HG03196 (cell line): ENCODE measurements at regions not wholly inside any gene's neighbourhood (a gene's known extent, or its start where the extent isn't known, plus 50 kb on each side); places are given as distances from the start of the nearest gene placed in this dataset.
"Not testable (repeated sequence)": the region's sequence is repeated elsewhere in the genome, so short reads cannot be mapped to it uniquely, and the experiment has no call there.

Experiments used
- ATAC-seq: cut with Tn5 transposase; IDR thresholded peaks from one replicate; pipeline ENCODE4 v1.9.1; 2021; ENCODE audit not compliant: unreplicated experiment

DNA sequence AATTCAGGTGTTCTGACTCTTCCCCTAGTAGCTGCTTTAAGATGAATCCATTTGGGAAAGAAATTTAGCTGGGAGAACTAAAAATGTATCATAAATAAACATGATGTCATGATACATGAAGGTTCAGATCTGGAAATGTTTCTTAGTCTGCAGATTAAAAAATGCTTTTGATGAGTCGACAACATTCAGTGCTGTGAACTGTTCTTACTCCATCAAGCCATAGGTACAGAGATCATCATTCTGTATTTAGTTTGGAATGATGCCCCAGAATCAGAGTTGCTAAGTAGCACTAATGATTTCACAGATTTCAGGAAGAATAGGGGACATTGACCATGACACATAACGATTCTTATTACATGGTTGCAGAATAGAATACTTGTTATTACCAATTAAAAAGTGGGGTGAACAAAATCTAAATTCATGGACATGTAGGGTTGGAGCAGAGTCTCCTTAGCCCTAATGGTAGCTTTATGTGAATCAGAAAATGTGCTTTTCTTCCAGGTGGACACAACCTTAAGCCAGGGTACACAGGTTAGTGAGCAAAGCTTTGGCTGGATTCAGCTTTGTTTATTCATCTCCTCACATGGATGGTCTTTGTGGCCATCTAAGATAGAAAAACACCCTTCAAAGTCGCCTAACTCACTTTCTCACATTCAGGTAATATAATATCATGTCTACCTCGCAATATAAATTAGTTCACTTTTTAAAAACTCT is 205.4 kb upstream of the SEL1L start:
- no peak for ATAC-seq

DNA sequence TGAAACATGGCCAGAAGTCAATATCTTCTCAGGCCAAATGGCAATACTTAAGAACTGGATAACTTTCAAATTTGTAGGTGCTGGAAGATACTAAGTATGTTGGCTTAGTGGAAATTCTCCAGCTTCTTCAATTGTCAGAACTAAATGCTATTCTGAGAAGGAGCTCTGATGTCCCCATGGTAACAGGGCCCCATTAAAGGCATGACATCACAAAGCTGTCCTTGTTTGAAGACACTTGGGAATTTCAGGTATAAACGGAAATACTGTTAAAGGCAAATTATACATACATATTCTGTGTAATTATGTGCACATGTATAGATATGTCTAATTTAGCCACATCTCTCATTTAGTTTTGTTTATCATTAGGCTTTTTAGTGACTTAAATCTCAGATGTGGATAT is 210.0 kb upstream of the SEL1L start:
- ATAC-seq: no peak

DNA sequence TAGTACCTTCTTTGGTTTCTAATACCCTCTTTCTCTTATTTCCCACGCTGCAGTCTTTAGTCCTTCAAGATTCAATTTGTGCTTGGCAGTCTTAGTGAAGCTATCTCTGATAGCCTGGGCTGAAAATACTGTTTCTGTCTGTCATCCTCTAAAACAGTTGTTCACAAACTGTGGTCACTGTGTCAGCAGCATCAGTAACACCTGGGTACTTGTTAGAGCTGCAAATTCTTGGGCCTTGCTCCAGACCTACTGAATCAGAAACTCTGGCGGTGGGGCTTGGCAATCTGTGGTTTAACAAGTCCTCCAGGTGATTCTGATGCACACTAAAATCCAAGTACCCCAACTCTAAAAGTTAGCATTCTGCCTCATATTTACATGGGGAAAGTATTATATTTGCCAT is 217.5 kb upstream of the SEL1L start:
- ATAC-seq: no peak

DNA sequence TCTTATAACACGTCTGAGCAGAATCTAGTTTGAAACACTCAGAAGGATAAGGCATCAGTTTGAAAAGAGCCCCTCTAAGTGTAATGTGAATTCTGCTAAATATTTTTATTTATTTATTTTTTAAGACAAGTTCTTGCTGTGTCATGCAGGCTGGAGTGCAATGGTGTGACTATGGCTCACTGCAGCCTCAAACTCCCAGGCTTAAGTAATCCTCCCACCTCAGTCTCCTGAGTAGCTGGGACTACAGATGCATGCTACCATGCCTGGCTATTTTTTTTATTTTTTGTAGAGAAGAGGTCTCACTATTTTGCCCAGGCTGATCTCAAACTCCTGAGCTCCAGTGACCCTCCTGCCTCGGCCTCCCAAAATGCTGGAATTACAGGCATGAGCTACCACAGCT is 225.9 kb upstream of the SEL1L start:
- no peak for ATAC-seq

DNA sequence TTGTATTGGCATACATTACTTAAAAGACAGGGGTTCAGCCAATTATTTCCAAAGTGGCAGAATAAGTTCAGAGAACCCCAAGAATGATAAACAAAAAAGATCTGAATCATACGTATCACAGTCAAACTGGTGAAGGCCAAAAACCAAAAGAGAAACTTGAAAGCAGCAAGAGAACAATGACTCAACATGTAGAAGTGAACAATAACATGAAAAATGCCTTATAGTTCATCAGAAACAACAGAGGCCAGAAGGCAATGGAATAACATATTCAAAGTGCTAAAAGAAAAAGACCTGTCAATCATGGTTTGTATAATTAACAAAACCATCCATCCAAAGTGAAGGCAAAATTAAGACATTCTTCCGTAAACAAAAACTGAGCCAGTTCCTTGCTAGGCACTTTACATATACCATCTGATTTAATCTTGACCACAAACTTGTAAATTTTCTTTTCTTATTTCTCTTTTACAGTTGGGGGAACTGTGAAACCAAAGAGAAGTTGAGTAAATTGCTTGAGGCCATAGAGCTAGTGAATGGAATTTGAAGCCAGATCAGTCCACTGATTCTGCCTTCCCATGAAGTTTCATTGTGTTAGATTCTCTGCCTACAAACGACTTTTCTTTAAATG is 232.1 kb upstream of the SEL1L start:
- no peak for ATAC-seq

DNA sequence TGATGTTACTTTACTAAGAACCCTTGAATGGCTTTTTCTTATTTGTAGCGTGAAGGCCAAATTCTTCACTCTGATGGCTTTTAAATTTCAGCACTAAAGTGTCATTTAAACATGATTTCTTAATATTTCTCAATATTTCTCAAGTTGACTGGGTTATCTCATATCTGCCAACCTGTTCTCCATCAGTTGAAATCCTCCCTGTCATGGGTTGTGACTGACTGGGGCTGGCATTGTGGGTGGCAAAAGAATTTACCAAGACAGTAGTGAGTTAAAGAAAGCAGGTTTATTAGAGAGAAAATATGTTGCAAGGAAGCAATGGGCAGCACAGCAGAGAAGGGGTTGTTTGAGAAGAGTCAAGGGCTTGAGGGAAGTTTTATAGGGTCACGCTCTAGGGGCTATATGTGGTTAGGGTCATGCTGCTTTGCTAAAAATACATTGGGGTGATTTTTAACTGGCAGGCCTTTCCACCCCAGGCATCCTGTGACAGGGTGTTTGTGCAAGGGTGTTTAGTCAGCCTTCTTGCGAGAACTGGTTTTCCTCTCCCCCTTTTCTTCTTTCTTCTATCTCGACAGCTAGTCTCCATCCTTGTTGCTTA is 232.8 kb upstream of the SEL1L start:
- ATAC-seq: no peak

DNA sequence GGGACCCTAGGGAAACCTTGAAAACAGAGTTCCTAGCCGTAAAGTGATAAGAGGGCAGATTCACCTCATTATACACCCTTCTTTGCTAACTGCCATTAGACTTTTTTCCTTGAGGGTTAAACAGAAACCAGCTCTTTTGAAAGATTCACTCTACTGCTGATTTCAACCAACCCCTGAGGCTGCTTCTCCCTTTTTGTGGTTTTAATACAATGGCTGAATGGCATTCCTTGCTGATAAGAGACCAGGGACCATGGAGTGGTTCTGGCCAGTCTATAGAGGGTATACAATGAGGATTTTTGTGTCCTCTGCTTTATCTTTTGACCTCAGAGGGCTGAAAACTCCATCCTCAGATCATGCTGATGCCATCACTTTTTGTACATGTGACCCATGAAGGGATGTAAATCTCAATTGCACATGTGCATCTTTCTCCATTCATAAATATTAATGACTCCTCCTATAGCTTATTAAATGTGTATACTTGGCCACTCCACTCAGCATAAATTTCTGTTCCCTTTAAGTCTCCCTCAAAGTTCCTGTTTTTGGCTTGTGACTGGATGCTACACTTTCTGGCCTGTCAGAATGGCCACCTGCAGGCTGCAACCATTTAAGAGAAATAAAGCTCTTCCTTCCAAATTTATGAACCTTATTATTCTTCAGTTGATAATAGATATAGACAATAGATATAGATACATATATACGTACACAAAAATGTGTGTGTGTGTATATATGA is 233.8 kb upstream of the SEL1L start:
- no peak for ATAC-seq

DNA sequence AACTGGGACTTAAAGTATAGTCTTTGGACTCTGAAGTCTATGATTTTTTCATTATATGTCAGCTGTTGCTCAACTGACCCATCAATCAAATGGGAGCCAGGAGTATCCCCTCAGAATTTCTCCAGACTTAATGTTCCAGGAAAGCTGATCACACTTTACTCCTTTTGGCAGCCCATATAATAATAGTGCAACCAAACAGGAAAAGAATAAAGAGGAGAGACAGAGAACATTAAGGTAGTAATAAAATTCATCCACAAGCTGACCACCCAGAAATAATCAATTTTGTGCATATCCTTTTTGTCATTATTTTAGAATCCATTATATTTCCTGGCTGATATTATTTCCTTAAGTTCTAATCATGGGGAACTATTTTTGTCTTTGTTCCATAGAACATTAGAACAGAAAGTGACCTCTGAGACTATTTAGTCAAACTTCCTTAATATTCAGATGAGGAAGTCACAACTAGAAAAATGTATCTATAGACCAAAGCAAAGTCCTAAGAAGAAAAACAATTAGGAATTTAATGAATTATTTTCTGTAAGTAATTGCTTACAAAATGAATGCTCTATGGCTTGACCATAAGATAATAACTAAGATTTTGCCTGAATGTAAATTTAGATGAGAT is 238.1 kb upstream of the SEL1L start:
- ATAC-seq: no peak

DNA sequence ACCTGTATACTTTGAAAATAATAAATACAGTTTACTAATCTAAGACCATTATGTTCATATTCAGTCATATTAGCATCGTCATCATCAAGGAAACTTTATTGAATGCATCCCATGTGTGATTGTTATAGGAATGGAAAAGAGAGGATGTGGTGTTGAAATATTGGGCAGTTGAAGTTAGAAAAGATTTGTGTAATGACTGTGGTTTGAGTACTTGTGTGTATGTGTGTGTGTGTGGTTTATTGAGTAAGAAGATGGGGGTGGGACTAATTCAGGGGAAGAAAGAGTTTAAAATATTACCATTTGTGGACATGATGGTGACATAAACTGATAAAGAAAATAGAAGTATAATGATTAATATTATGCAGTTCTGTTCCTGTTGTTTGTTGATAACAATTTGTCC is 238.7 kb upstream of the SEL1L start:
- ATAC-seq: no peak

DNA sequence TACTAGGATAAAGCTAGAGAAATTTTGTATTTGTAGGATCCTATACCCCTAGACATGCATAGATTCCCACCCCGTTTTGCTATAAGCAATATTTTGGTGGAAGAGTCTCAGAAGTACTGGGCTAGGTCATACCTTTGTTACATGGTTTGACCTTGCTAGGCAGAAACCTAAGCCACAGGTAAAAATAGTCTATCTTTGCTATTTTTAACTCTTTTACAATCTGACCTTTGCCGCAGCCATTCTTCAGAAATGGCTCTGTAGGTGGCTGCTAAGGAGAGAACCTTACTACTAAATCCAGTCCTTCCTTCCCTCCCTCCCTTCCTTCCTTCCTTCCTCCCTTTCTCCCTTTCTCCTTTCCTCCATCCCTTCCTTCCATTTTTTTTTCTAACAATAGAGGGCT is 242.9 kb upstream of the SEL1L start:
- ATAC-seq: no peak

DNA sequence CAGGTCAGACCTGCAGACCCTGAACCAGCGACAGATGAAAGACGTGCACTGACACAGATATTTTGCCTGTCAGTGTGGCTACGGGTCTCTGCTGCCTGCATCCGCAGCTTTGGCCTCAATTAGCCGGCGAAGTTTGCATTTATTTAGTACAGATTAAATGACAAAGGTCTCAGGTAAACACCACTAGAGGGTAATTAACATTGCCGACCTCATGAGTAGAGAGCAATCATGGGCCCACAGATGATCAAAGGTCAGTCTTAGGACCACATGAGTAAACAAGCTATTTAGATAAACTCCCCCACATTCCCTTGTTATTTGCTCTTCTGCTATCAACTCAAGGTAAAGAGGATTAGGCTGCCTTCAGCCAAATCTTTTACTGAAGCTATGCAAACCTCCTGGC is 248.1 kb upstream of the SEL1L start:
- ATAC-seq: not testable (repeated sequence)

DNA sequence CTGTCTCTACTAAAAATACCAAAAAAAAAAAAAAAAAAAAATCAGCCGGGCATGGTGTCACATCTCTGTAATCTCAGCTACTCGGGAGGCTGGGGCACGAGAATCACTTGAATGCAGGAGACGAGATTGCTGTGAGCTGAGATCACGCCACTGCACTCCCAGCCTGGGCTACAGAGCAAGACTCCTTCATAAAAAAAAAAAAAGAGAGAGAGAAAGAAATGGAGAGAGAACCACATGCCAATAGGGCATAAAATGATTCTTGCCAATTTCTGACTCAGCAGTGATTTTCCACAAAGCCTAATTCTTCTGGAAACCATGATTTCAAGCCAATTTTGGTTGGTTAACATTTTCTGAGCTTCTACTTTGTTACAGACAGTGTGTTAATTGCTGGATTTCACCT is 250.4 kb upstream of the SEL1L start:
- ATAC-seq: no peak

DNA sequence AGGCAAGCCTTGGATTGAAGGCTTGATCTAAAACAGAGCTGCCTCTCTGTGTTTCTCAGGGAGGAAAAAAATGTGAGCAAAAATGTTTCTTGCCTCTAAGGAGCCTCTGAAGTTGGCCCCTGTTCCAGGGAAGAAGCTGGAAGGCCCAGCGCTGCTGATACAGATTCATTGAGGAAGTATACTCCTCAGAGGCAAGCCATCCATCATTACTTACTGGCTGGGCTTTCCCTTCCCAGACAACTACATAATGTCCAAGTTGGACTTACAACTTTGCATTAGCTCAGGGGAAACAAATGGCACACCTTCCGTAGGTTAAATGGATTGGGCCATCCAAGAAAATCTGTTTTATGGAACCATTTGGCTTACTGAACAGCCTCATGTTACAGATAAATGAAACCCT is 263.7 kb upstream of the SEL1L start:
- no peak for ATAC-seq

DNA sequence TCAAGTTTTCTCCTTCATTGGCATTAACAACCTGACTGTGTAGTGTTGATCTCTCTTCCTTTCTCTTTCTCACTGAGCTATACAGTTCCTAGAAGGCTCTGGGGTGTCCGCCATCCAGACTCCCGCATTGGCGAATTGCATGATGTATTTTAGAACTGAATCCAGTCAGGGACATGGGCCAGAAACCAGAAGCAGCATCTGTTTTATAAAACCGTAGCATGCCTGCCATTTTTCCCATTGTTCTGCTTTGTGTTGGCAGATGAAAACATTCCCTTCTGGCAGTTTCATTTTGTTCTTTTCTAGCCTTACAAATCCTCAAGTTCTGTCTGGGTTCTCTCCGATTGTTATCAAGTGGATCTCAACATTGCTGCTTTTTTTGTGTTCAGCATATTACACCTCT is 268.3 kb upstream of the SEL1L start:
- no peak for ATAC-seq

DNA sequence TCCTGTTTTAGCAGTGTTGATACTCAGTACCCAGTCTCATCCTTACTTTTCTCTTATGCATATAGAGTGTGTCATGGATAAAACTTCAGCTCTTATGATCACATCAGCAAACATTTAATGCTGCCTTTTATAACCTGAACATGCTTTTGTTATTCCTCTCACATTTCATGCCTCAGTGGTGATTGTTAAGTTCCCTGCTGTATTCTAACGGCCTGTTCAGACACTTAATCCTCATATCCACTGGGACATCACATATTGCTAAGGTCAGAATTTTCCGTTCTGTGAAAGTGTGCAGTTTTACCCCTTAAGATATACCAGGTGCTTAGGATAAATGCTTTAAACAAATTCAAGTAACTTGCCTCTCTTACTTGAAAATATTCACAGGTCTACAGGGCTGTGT is 268.7 kb upstream of the SEL1L start:
- no peak for ATAC-seq

DNA sequence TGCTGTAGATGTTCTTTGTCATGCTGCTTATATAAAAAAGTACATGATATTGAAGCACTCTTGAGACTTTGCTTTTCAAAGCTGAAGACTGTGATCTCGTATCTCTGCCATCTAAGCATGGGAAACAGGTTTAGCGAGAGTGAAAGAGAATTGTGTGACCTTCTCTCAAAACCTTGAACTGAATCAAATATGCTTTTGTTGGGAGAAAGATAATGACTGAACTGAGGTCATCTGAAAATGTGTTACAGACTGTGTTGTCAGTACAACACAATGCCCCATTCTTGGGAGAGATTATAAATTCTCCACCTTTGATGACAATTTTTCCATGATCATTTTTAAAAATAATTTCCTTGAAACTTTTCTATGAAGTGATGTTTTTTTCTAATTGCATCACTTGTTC is 272.1 kb upstream of the SEL1L start:
- ATAC-seq: no peak

DNA sequence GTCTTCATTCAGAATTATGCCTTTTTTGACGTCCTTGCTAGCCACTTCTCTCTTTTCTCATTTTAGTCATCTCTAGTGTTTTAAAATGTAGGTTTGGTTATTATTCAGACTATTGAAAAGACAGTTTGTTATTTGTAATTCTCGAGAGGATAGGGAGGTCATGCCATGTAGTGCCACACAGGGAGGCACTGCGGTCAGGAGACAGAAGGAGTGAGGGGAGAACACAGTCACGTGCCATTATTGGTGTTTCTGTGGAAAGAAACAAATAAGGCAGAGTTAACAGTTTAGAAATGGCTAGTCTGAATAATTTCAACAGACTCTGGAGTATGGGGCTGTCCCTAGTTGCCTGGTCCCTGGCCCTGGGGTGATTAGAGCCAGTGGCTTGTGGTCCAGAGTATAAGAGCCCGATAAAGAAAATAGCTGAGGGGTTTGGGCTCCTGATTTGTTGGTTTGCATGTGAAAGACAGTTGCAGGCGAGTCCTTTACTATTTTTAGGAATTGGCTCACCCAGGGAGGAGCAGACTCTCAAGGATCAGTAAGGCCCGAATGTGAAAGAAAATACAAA is 278.1 kb upstream of the SEL1L start:
- ATAC-seq: no peak

DNA sequence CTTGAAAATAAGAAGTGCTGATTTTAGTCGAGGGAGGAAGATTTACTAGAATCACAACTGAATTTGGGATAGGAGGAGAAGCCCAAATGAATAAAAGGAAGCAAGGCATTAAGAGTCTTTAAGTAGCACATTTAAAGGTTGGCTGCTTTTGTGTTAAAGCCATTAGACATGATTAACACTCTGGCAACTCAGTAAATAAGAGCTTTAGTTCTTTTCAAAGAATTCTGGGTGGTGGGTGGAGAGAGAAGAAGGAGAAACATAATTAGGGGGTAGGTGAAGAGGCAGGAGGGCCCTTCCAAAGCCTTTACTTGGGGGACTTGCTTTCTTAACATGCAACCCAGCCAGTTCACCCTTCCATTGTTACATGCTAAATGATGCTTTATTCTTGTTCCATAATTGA is 284.6 kb upstream of the SEL1L start:
- no peak for ATAC-seq

DNA sequence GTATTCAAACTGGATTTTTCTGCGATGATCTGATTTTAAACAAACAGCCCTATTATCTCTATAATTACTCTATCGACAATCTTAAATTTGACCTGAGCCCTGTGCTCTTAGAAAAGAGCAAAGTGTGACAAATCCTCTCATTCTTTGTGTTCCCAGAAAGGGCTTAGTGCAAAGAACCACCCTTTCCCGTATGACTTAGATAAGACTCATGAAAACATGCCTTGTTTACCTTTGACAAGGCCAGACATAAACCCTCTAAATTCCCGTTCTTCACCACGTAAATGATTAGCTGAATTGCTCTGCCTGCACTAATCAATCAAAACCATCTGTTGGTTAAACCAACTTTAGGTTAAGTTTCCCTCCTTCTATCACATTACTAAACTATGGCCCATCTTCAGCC is 285.7 kb upstream of the SEL1L start:
- no peak for ATAC-seq

DNA sequence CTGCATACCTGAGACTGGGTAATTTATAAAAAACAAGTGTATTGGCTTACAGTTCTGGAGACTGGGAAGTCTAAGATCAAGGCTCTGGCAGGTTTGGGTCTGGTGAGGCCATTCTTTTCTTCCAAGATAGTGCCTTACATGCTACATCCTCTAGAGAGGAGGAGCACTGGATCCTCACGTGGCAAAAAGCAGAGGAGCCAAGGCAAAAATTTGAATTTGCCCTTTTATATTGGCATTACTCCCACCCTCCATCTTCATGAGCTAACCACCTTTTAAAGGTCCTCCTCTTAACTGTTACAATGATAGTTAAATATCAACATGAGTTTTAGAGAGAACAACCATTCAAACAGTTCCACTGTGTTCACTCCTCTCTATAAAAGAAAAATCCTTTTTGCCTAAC is 286.3 kb upstream of the SEL1L start:
- ATAC-seq: no peak

DNA sequence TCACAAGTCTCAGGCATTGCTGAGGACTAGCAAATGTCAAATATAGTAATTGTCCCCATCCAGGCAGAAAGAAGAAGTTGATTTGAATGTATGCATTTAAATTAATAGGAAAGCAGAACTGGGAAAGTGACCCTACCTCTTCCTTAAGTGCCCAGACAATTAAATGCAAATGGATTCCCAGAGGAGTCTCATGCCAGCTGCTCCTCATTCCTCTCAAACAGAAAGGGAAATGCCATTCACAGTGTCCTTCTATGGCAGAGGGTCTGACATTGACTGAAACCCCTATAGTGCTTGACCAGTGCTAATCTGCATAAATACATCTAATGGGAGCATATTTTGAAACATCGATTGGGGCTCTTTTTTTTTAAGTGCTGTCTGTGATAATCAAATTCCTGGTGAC is 292.4 kb upstream of the SEL1L start:
- no peak for ATAC-seq
